ENCODE measurements at regions not wholly inside any gene's neighbourhood (a gene's known extent, or its start where the extent isn't known, plus 50 kb on each side); places are given as distances from the start of the nearest gene placed in this dataset.
"Not testable (repeated sequence)": the region's sequence is repeated elsewhere in the genome, so short reads cannot be mapped to it uniquely, and the experiment has no call there.

DNA sequence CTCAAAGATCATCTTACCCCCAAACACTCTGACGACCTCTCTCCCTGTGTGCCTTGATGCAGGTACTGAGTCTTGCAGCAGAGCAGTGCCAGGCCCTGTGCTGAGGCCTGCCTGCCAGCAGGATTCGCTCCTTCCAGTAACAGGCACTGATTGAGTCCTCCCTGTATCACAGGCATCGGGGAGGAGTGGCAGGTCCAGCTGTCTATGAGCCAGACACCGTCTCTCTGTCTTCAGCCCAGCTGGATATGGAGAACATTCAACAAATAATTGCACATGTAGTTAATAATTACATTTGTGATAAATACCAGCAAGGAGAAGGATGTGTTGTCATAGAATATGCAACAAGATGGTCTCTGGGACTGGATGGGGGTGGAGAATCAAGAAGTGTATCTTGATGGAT, 129.1 kb downstream of the GOLGA8T start:
- TF ChIP-seq, protein P1, sequence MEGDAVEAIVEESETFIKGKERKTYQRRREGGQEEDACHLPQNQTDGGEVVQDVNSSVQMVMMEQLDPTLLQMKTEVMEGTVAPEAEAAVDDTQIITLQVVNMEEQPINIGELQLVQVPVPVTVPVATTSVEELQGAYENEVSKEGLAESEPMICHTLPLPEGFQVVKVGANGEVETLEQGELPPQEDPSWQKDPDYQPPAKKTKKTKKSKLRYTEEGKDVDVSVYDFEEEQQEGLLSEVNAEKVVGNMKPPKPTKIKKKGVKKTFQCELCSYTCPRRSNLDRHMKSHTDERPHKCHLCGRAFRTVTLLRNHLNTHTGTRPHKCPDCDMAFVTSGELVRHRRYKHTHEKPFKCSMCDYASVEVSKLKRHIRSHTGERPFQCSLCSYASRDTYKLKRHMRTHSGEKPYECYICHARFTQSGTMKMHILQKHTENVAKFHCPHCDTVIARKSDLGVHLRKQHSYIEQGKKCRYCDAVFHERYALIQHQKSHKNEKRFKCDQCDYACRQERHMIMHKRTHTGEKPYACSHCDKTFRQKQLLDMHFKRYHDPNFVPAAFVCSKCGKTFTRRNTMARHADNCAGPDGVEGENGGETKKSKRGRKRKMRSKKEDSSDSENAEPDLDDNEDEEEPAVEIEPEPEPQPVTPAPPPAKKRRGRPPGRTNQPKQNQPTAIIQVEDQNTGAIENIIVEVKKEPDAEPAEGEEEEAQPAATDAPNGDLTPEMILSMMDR (IDR thresholded peaks at IDR 0.05), result not testable (repeated sequence)
- not testable (repeated sequence) for TF ChIP-seq POLR2AphosphoS5 (IDR thresholded peaks at IDR 0.05)
